Duodenal mucosa (tissue), 2 donors: ENCODE measurements at regions not wholly inside any gene's neighbourhood (a gene's known extent, or its start where the extent isn't known, plus 50 kb on each side); places are given as distances from the start of the nearest gene placed in this dataset.

Source experiments
- H3K27ac ChIP-seq: one replicate; pipeline ENCODE4 v1.7.0; 2013; ENCODE audit warnings: low read depth, low read length
- H3K27me3 ChIP-seq, 2 donors: one replicate each; pipeline ENCODE4 v1.7.0; 2013; ENCODE audit warnings: low read length in 2 of 2, control low read depth in 1 of 2; ENCODE audit not compliant: insufficient read depth in 2 of 2, control insufficient read depth in 1 of 2
- H3K36me3 ChIP-seq, 2 donors: one replicate each; pipeline ENCODE4 v1.7.0; 2013; ENCODE audit warnings: low read length in 2 of 2, control low read depth in 1 of 2; ENCODE audit not compliant: insufficient read depth in 2 of 2, control insufficient read depth in 1 of 2
- H3K4me1 ChIP-seq, 2 donors: one replicate each; pipeline ENCODE4 v1.7.0; 2013; ENCODE audit warnings: low read length in 2 of 2, control low read depth in 1 of 2; ENCODE audit not compliant: insufficient read depth in 2 of 2, control insufficient read depth in 1 of 2
- H3K4me3 ChIP-seq, 2 donors: one replicate each; pipeline ENCODE4 v1.7.0; 2013; ENCODE audit warnings: low read length in 2 of 2, low read depth in 1 of 2
- H3K9ac ChIP-seq, 2 donors: one replicate each; pipeline ENCODE4 v1.7.0; 2013; ENCODE audit warnings: low read length in 2 of 2, low read depth in 1 of 2
- H3K9me3 ChIP-seq, 2 donors: one replicate each; pipeline ENCODE4 v1.7.0; 2013; ENCODE audit warnings: low read length in 2 of 2, control low read depth in 1 of 2; ENCODE audit not compliant: control insufficient read depth in 1 of 2

DNA sequence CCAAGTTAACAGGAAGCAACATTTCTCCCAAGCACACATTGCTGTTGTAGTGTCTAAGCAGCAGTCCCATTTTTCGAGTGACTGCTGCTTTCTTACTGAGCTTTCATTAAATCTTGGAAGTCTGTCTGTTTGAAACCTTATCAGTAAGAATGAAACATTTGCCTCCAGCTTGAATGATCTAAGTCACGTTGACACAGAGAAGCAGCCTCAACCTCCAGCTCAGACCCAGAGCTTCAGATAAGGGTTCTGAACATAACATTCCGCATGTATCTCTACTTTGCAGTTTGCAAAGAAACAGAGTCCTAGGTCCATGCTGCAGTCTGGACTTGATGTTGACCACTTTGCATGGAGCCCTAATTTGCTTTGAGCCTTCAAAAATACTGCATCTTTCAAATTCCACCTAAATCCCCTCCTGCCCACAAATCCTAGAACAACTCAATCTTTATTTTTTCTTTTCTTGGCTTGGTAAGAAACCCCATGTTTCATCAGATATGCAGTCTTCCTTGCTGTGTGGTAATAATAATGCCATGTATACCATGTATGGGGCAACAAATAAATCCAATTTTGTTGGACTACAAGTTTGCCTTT is 698.7 kb upstream of the IGFBP3 start:
- no peaks in the 10 kb centered on the region for H3K36me3 ChIP-seq
- H3K9me3 ChIP-seq = no peaks in the 10 kb centered on the region
- no peak overlapping the region for H3K27ac ChIP-seq
- H3K4me1 ChIP-seq = no peaks in the 10 kb centered on the region
- no peak overlapping the region for H3K9ac ChIP-seq
- no peak overlapping the region for H3K4me3 ChIP-seq
- H3K27me3 ChIP-seq = no peaks in the 10 kb centered on the region

- Histone ChIP-seq H3K27me3 (no peaks in the 10 kb centered on the region), H3K9me3 (no peaks in the 10 kb centered on the region), H3K4me3 (no peak overlapping the region), H3K27ac (no peak overlapping the region), H3K9ac (no peak overlapping the region), H3K4me1 (no peaks in the 10 kb centered on the region), H3K36me3 (no peaks in the 10 kb centered on the region)
Observed at GRCh38 chr7:46616636-46617035, 695.6 kb upstream of the IGFBP3 start.

GRCh38 chr7:46613551-46613950 is 692.5 kb upstream of the IGFBP3 start:
- Histone ChIP-seq H3K4me1 (no peaks in the 10 kb centered on the region), H3K9ac (no peak overlapping the region), H3K4me3 (no peak overlapping the region), H3K27me3 (no peaks in the 10 kb centered on the region), H3K27ac (no peak overlapping the region), H3K36me3 (no peaks in the 10 kb centered on the region), H3K9me3 (no peaks in the 10 kb centered on the region)

DNA sequence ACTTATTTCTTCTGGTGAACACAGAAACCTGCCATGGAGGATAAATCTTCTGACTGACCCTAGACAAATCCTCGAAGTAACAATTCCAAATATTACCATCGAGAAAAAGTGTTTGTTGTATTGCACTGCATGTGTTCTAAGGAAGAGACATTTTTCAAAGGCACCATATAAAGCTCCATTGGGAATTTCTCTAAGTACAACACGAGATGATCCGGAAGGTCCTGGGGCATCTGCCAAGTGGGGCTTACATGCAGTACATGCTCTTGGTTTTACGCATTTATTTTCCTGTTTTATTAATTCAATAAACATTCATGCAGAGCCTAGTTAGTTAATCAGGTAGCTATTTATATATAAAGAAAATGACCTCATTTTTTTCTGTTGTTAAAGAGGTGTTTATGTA is 692.0 kb upstream of the IGFBP3 start:
- Histone ChIP-seq H3K27me3 (no peaks in the 10 kb centered on the region), H3K9me3 (no peaks in the 10 kb centered on the region), H3K9ac (no peak overlapping the region), H3K4me1 (no peaks in the 10 kb centered on the region), H3K4me3 (no peak overlapping the region), H3K36me3 (no peaks in the 10 kb centered on the region), H3K27ac (no peak overlapping the region)

DNA sequence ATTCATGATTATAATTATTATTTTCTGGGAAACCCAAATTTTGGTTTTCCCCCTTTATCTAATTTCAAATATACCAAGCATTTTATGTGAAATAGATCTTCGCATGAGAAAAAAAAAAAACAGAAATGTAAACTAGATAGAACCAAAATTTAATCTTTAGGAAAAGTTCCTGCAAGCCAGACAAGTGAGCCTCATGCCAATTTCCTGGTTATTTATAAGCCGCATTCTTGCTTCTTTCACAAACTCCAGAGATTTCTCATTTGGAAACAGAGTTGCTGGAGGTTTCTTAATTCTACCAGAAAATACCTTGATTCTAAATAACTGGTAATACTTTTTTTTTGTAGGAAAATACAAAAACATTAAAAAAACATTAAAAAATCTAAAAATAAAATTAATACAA is 690.4 kb upstream of the IGFBP3 start:
- no peak overlapping the region for H3K4me3 ChIP-seq
- H3K27me3 ChIP-seq = no peaks in the 10 kb centered on the region
- no peaks in the 10 kb centered on the region for H3K36me3 ChIP-seq
- H3K9me3 ChIP-seq = no peaks in the 10 kb centered on the region
- H3K27ac ChIP-seq = no peak overlapping the region
- no peaks in the 10 kb centered on the region for H3K4me1 ChIP-seq
- no peak overlapping the region for H3K9ac ChIP-seq

DNA sequence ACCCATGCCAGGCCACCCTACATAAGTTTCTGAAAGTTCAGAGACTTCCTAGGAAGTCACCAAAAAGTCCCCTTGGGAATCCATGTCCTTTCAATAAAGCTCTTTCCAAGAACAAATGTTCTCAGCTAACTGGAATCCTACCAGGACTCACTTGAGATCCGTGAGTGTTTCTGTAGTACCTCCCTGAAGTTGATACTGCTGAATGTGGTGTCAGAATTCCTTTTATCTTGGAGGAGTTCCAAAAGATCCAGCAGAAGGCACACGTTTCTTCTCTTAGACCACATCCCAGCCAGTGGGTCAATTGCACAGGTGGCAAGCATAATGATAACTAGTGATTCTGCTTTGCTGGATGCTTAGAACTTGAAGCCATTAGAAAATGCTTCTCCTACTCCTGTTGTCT is 689.7 kb upstream of the IGFBP3 start:
- Histone ChIP-seq H3K36me3 (no peaks in the 10 kb centered on the region), H3K9ac (no peak overlapping the region), H3K27me3 (no peaks in the 10 kb centered on the region), H3K4me3 (no peak overlapping the region), H3K4me1 (no peaks in the 10 kb centered on the region), H3K27ac (no peak overlapping the region), H3K9me3 (no peaks in the 10 kb centered on the region)

DNA sequence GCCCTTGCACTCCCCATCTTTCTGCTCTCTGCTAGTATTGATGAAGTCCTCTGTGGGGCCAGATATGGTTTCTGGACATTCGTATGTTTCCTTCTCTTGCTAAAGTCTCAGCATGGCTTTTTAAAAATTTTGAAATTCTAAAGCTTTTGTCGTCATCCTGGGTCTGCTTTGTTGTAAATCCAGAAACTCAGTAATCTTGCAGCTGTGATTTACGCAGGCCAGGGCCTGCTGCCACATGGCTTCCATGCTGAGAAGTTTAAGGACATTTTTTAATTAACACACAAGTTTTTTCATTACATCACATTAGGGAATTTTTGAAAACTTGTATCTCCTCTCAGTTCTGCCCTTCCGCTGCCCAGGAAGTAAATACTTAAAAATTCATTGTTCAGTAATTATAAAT is 686.1 kb upstream of the IGFBP3 start:
- H3K4me3 ChIP-seq = no peak overlapping the region
- H3K27me3 ChIP-seq = no peaks in the 10 kb centered on the region
- H3K4me1 ChIP-seq = peaks cover 10 to 11% of the 10 kb centered on the region in 2 donors
- H3K36me3 ChIP-seq = no peaks in the 10 kb centered on the region
- no peak overlapping the region for H3K27ac ChIP-seq
- H3K9me3 ChIP-seq = no peaks in the 10 kb centered on the region
- H3K9ac ChIP-seq = no peak overlapping the region

GRCh38 chr7:46606761-46607160 is 685.7 kb upstream of the IGFBP3 start:
- no peaks in the 10 kb centered on the region for H3K27me3 ChIP-seq
- H3K4me3 ChIP-seq = no peak overlapping the region
- H3K9me3 ChIP-seq = no peaks in the 10 kb centered on the region
- H3K36me3 ChIP-seq = no peaks in the 10 kb centered on the region
- H3K4me1 ChIP-seq = peaks cover 10 to 11% of the 10 kb centered on the region in 2 donors
- H3K9ac ChIP-seq = no peak overlapping the region
- H3K27ac ChIP-seq = no peak overlapping the region

DNA sequence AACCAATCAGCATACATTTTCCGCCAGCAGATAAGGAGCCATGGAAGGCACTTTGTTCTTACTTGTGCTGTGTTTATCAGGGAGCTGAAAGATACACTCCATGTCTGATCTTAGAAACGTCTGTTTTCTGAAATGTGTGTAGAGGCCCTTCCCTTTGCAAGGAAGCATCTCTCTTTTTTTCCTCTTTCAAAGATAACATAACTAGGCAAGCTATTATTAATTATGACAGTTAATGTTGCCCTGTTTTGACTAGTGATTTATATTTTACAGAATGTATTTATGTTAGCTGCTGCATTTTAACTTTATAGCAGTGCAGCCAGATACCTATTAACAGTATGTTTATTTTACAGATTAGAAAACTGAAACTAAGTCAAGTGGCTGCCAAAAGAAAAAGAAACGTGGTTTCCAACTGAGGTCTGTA is 683.2 kb upstream of the IGFBP3 start:
- no peaks in the 10 kb centered on the region for H3K9me3 ChIP-seq
- no peaks in the 10 kb centered on the region for H3K36me3 ChIP-seq
- no peak overlapping the region for H3K9ac ChIP-seq
- H3K27me3 ChIP-seq = no peaks in the 10 kb centered on the region
- H3K27ac ChIP-seq = no peak overlapping the region
- H3K4me1 ChIP-seq = peaks cover 10 to 11% of the 10 kb centered on the region in 2 donors
- H3K4me3 ChIP-seq = no peak overlapping the region

DNA sequence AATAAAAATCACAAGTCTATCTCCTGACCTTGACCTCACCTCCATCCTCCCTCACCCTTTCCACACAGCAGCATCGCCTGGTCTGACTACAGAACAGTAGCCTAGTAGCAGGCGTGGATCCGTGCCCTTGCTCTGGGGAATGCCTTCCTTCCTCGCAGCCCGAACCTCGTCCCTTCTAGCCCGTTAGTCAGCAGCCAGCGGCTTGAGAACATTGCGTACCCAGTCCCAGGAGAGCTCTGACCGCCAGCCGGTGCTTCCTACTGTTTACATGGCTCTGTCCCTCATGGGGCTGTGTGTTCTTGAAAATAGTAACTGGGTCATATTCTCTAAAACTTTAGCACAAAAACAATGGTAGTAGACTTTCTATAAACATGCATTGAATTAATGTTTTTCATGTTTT is 682.7 kb upstream of the IGFBP3 start:
- H3K4me1 ChIP-seq = peaks cover 10 to 11% of the 10 kb centered on the region in 2 donors
- H3K27me3 ChIP-seq = no peaks in the 10 kb centered on the region
- H3K4me3 ChIP-seq = no peak overlapping the region
- H3K9me3 ChIP-seq = no peaks in the 10 kb centered on the region
- H3K27ac ChIP-seq = no peak overlapping the region
- no peak overlapping the region for H3K9ac ChIP-seq
- H3K36me3 ChIP-seq = no peaks in the 10 kb centered on the region

- H3K4me3 ChIP-seq = no peak overlapping the region
- H3K27ac ChIP-seq = no peak overlapping the region
- no peaks in the 10 kb centered on the region for H3K27me3 ChIP-seq
- no peak overlapping the region for H3K9ac ChIP-seq
- H3K9me3 ChIP-seq = no peaks in the 10 kb centered on the region
- H3K4me1 ChIP-seq = peaks cover 10 to 11% of the 10 kb centered on the region in 2 donors
- H3K36me3 ChIP-seq = no peaks in the 10 kb centered on the region
Observed at GRCh38 chr7:46603296-46603752, 682.3 kb upstream of the IGFBP3 start.
